HG03066 (cell line): ENCODE measurements at regions not wholly inside any gene's neighbourhood (a gene's known extent, or its start where the extent isn't known, plus 50 kb on each side); places are given as distances from the start of the nearest gene placed in this dataset.
"Not testable (repeated sequence)": the region's sequence is repeated elsewhere in the genome, so short reads cannot be mapped to it uniquely, and the experiment has no call there.

Experiments used
- ATAC-seq: cut with Tn5 transposase; IDR thresholded peaks from one replicate; pipeline ENCODE4 v1.9.1; 2021; ENCODE audit warnings: low read depth; ENCODE audit not compliant: unreplicated experiment

DNA sequence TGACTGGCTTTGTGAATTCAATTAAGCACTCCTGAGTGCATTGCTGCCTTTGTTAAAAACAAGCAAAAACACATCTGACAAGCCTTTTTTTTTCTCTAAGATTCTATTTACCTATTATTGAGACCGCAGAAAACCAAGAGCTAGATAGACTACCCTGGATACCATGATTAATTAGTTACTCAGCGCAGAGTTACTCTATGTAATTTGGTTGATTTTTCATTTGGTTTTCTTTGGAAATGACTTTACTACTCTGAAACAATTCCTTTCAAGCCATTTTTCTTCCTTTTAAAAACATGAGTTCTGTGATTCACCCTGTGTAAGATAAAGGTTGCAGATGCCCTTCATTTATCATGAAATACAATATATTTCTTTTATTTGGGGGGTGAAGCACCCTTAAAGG, 421.6 kb upstream of the PIK3R1 start:
- ATAC-seq, result no peak

DNA sequence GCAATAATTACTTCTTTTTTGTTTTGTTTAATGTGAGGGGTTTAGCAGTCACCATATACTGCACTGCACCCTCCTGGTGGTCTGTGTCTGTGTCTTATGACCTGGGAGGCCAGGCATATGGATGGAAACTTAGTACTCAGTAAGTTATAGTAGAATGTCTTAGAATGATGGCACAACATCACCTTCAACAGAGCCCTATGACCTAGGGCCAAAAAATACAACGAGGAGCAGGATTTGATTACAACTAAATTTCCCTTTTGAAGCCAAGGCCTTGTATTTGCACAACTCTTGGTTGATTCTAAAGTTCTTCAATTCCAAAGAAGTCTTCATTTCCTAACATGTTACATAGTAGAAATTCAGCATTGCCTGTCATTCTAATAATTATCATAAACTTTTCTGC, 422.1 kb upstream of the PIK3R1 start:
- no peak for ATAC-seq

DNA sequence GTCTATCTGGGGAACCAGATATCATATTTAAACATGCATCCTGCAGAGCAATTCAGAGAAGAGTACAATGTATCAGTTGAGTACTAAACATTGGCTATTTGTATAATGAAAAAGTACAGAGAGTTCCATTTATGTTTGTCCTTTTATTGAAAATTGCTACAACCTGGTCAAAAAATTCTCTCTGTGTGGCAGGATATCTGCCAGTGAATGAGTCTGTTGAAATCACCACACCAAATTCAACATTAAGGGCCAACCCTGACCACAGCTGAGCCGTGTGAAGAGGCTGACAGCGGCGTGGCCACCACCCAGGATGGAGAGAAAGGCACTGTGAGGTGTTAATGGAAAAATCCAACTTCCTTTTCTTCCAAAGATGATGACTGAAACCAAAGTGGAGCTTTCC, 422.7 kb upstream of the PIK3R1 start:
- no peak for ATAC-seq

DNA sequence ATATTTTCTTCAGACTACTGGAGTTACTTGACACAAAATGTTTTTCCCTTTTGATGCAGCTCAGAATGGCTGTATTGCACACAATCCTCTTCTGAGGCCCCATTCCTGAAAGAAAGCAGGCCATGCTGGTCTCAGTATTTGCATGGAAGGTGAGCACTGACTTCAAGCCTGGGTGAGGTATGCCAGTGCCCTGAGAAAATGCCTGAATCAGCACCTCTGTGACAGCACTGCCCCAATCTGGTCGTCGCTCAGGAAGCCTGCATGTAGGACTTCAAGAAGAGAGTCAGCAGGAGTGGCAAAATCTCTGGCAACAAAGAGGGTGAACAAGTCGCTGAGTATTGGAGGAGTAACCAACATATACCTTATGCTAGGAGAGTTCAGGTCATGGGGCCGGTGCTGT, 425.2 kb upstream of the PIK3R1 start:
- no peak for ATAC-seq

DNA sequence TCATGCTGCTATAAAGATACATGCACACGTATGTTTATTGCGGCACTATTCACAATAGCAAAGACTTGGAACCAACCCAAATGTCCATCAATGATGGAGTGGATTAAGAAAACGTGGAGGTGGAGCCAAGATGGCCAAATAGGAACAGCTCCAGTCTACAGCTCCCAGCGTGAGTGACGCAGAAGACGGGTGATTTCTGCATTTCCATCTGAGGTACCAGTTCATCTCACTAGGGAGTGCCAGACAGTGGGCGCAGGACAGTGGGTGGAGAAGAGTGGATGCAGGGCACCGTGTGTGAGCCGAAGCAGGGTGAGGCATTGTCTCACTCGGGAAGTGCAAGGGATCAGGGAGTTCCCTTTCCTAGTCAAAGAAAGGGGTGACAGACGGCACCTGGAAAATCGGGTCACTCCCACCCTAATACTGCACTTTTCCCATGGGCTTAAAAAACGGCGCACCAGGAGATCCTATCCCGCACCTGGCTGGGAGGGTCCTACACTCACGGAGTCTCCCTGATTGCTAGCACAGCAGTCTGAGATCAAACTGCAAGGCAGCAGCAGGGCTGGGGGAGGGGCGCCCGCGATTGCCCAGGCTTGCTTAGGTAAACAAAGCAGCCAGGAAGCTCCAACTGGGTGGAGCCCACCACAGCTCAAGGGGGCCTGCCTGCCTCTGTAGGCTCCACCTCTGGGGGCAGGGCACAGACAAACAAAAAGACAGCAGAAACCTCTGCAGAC, 435.5 kb upstream of the PIK3R1 start:
- ATAC-seq, result not testable (repeated sequence)

DNA sequence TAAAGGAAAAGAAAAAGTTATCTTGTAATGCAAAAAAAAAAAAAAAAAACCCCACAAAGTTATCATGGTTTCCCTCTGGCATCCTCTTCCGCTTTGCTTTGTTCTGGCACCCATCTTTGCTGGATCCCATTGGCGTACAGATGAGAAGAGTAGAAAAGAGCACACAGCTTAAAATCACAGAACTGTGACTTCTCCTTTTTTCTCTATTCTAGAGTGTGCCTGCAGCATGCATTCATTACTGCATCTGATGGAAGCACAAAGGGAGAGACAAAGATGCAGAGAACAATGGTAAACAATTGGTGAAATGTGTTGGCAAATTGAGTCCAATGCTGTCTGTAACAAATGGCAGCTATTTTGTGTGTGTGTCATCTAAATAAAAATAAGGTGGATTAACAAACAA, 440.8 kb upstream of the PIK3R1 start:
- no peak for ATAC-seq

DNA sequence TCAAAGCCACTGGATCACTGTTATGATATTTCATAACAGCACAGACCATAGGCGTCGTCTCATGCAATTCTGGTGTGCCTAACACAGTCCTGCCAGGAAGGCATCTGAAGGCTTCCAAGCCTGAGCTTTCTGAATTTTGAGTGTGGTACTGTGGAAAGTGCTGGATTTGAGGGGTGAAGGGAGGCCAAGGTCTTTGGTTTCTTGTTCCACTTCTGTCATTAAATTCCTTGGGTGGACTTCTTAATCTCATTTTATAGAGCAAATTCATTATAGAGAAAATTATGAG, 441.3 kb upstream of the PIK3R1 start:
- ATAC-seq, result no peak

DNA sequence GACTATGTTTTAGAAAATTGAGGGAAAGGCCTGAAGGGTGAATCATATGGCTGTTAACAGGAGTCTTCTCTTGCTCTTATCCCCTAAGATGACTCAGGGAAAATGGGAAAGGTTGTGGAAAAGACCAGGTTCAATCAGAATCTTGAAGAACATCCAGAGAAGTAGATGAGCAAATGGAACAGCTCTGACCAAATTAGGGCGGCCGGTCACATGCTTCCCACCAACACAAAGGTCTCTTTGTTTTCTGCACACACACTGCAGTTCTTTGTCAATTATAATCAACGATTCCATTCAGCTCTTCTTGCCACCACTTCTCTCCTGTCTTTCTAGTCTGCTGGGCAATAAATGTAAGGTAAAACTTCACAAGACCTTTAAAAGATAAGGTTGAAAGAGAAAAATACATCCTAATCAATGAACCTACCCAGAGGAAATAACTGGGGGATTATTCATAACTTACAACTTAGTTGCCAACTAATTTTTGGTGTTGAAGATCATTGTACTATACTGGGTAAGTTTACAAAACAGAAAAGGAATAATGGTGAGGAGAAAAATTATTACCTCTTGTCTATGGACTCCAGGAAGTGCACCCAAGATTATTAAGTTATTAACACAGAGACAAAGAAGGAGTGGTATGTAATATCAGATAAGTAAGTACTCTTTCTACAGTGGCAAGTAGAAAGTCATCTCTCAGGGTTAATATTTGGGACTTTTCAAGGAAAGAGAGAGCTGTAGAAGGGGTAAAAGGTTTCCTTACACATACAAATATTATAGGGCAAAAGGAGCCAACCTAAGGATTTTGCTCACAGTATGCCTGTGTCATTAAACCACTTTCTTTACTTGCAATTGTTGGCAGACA, 441.9 kb upstream of the PIK3R1 start:
- no peak for ATAC-seq

DNA sequence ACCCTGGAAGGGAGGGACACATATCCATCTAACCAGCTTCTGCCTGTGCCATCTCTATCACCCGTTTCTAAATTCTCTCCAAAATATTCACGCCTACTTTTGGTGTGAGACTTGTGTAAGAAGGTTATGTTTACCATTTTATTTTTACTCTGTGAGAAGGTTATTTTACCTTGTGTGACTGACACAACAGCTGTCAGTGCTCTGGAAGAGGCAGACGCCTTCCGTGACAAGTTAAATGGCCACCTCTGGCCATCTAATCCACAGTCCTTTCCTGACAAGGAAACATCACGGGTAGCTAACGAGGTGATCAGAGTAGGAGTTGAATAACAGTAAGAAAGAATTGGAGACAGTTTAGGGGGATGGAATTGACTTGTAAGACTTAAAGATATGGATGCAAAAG, 443.8 kb upstream of the PIK3R1 start:
- ATAC-seq, result no peak

DNA sequence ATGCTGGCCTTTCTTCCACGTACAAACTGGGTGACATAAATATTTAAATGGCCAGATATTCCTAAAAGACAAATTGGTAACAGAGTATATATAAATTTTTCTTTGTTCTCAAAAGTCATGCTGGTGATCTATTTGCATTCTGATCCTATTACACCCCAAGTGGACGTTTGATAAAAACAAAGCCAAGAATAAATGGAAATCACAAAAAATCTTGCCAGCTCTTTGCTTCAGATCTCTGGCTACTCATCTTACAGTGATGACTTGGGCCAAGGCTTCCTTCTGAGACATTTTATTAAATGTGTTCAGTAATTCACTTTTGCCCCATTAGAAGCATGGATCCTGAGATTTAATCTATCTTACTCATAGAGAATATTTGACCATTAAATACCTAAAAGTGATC, 444.3 kb upstream of the PIK3R1 start:
- ATAC-seq, result no peak

DNA sequence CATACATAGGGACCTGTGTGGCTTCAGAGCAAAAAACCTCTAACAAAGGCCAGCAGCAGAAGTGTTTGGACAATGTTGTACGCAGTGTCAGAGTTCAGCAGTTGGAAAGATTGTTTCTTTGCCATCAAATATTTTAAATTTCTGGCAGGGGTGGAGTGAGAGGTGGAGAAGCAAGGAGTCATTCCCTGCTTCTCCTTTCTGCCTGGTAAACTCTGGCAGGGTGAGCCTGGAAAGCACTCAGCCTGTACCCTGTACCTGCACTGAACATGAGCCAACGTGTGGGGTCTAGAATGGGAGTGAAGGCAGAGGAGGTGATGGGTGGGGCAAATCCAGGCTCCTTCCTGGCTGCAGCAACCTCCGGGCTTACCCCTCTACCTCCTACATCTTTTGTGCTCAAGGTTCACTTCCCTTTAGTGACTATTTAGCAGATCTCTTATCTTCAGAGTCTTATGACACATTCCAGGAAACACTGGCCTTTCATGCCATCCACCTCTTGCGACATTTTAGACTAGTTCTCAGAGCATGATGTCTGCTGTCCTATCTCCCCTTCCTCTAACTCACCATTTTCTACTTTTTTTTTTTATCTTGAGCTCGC, 445.0 kb upstream of the PIK3R1 start:
- no peak for ATAC-seq

DNA sequence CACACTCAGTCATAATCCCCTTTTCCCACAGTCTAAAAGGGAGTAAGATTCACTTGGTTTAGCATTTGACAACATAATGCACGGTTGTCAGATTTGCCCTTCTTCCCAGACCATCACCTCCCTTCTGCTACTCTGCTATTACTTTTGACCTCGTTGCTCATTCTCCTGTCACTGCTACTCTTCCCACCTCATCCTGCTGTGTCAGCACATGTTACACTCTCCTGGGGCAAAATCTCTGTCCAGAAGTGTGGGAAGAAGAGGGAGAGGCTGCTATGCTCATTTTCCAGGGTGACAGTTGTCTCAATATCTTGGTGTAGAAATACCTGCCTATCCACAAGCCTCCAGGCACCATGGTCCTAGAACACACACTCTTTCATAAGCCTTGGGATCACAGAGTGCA, 449.9 kb upstream of the PIK3R1 start:
- no peak for ATAC-seq

DNA sequence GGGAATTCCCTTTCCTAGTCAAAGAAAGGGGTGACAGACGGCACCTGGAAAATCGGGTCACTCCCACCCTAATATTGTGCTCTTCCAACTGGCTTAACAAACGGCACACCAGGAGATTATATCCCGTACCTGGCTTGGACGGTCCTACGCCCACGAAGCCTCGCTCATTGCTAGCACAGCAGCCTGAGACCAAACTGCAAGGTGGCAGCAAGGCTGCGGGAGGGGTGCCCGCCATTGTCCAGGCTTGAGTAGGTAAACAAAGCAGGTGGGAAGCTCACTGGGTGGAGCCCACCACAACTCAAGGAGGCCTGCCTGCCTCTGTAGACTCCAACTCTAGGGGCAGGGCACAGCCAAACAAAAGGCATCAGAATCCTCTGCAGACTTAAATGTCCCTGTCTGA, 457.8 kb upstream of the PIK3R1 start:
- not testable (repeated sequence) for ATAC-seq

DNA sequence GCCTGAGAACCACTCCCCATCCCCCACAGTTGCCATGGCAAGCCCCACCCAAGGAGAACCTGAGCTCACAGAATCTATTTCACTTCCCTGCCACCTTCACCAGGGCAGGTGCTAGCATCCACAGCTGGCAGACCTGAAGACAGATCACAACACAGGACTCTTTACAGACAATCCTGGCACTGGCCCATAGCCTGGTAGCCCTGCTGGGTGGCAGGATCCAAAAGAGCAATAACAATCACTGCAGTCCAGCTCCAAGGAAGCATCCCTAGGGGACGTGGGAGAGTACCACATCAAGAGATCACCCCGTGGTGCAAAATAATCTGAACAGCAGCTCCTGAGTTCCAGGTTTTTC, 463.2 kb upstream of the PIK3R1 start:
- no peak for ATAC-seq

DNA sequence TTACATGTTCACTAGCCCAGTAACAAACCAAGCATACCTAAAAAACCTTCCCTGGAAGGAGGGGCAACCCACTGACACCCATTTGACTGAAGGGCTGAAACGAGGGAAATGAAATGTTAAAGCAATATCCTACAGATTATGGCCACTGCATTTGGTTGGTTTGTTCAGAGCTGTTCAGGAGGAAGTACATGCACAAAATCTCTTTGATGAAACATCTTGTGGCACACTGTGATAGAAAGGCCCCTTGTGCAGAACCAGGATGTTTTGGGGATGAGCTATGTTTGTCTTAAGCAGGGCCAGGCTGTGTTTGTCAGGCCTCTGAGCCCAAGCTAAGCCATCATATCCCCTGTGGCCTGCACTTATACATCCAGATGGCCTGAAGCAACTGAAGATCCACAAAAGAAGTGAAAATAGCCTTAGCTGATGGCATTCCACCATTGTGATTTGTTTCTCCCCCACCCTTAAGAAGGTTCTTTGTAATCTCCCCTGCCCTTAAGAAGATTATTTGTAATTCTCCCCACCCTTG, 467.3 kb upstream of the PIK3R1 start:
- ATAC-seq, result no peak

DNA sequence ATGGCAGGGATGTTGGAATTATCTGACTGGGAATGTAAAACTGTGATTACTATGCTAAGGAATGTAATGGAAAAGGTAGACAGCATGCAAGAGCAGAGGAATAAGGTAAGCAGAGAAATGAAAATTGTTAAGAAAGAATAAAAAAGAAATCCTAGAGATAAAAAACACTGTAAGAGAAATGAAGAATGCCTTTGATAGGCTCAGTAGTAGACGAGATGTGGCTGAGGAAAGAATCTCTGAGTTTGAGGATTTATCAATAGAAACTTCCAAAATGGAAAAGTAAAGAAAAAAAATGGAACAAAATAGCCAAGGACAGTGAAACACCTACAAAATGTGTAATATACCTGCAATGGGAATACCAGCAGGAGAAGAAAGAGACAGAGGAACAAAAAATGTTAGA, 468.5 kb upstream of the PIK3R1 start:
- no peak for ATAC-seq

DNA sequence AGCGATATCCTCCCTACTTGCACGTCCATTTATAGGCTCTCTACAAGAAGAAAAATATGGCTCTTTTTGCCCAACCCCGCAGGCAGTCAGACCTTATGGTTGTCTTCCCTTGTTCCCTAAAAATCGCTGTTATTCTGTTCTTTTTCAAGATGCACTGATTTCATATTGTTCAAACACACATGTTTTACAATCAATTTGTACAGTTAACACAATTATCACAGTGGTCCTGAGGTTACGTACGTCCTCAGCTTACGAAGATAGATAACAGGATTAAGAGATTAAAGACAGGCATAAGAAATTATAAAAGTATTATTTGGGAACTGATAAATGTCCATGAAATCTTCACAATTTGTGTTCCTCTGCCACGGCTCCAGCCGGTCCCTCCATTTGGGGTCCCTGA, 468.9 kb upstream of the PIK3R1 start:
- ATAC-seq, result not testable (repeated sequence)

DNA sequence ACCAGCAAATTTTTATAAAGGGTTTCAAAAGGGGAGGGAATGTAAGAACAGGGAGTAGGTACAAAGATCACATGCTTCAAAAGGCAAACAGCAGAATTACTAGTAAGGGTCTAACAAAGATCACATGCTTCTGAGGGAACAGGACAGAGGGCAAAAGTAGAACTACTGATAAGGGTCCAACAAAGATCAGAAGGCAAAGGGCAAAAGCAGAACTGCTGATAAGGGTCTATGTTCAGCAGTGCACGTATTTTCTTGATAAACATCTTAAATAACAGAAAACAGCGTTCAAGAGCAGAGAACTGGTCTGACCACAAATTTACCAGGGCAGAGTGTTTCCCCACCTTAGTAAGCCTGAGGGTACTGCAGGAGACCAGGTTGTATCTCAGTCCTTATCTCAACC, 469.5 kb upstream of the PIK3R1 start:
- no peak for ATAC-seq

DNA sequence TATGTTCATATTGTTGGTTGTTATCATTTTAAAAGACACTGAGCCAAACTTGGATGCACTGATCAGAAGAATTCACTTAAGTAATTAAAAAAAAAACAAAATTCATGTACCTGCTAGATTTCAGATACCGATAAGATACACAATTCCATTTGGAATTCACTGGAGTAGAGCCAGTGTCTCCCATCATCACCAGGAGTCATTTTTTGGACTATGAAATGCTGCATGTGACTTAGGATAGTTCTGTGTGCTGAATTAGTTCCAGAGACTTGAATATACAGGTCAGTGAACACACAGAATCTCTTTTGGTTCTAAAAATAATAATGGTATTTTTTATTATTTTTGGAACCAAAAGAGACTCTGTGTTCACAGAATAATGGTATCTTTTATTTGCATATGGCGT, 482.6 kb upstream of the PIK3R1 start:
- ATAC-seq, result no peak

DNA sequence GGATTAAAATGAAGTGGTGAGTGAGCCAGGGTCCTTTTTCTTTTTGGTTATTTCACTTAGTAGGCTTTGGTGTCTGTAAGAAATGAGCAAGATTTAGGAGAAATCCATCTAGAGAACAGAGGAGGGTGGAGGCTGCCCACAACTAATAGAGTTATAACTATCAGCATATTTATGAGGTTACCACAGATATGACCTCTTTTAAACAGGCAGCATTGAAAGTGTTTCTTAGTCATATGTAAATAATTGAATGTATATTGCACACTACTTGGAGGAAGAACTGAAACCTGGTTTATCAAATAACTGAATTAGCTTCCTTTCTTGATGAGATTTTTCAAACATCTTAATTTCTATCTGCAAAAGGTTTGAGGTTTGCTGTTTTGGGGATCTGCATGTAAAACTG, 483.1 kb upstream of the PIK3R1 start:
- no peak for ATAC-seq

DNA sequence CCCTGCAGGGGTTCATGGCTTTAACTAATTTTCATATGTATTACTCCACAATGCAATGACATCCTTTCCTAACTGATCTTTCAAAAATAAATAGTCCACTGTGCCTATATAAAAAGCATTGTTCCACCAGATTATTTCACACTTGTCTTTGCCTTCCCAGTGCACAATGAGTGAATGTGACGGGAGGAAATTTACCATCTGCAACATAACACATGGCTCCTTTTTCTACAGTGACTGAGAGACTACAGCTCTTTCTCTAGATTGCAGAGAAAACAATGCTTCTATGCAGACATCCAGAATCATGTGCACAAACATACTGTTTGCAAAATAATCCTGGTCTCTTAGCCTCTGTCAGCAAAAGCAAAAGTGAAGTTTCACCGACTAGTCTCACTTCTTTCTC, 483.7 kb upstream of the PIK3R1 start:
- ATAC-seq, result no peak

DNA sequence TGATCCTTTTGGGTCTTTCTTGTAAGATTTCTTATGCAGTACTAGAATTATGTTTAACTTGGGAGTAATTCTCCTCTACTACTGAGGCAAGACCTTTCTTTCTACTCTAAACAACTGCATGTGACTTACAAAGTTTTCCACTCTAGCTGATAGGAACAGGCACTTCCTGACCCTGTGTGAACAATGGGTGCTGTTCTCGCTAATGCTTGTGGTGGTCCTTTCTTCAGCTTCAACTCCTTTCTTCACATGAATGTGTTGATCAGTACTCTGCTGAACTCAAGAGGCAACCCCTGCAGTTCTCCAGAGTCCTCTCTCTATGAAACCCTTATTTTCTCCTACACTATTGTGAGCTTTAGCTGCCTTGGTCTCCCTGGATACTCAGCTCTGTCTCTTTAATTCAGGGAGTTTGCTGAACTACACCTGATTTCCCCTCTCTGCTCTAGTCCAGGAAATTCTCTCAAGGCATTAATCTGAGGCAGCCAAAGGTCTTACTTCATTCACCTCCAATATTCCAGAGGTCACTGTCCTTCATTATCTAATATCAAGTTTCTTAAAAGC, 484.6 kb upstream of the PIK3R1 start:
- ATAC-seq, result no peak
